Skeletal muscle cell (primary cell): ENCODE measurements at regions not wholly inside any gene's neighbourhood (a gene's known extent, or its start where the extent isn't known, plus 50 kb on each side); places are given as distances from the start of the nearest gene placed in this dataset.
"Not testable (repeated sequence)": the region's sequence is repeated elsewhere in the genome, so short reads cannot be mapped to it uniquely, and the experiment has no call there.

Experiments
- DNase-seq: peaks from one replicate; pipeline ENCODE4 v3.0.0-alpha.2; 2010; ENCODE audit warnings: low read depth
- H3K4me3 ChIP-seq: 2 replicates; pipeline ENCODE4 v1.5.1; 2011; ENCODE audit warnings: low read depth, mild to moderate bottlenecking, control low read depth, low read length, moderate library complexity

DNA sequence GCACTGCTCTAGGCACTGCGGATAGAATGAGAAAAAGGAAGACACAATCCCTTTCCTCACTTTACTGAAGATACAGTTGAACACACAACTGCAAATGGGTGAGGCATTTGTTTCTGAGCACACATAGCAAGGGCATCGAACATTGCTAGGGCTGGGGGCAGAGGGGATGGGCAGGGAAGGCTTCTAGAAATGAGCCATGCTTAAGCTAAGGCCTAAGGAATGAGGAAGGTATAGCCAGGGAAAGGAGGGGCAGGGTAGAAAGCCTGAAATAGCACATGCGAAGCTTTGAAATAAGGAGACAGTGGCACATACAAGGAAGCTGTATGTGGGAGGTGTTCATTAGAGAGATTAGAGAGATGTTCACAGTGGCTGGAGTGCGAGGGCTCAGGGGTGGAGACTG is 92.7 kb downstream of the KIF4B start:
- no peak overlapping the region for H3K4me3 ChIP-seq
- no peak for DNase-seq

DNA sequence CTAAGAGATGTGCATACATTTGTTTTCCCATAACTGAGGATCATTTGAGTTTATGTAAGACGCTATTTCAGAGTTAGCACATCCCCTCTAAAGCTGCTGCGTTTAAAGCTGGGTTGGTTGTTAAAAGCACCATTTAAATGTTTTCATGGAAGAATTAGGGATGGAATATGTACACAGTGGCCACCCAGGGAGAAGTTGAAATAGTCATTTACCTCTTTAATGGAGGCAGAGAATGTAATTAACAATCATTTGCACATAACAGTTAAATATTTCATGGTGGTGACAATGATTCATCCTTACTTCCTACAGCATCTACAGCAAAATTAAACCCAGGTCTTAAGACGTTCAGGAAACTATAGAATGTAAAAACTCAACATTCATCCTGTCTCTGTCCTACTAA is 100.3 kb downstream of the KIF4B start:
- DNase-seq = no peak

DNA sequence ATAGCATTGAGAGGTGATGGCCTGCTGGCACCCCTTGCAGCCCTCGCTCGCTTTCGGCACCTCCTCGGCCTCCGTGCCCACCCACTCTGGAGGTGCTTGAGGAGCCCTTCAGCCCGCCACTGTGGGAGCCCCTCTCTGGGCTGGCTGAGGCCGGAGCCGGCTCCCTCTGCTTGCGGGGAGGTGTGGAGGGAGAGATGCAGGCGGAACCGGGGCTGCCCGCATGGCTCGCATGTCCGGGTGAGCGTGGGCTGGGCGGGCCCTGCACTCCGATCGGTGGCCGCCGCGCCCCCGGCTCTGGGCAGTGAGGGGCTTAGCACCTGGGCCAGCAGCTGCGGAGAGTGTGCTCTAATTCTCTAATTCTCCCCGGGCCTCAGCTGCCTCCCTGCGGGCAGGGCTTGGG is 101.1 kb downstream of the KIF4B start:
- H3K4me3 ChIP-seq = no peak overlapping the region
- no peak for DNase-seq

More for the DNA sequence above, 100.3 kb downstream of the KIF4B start:
- no peak overlapping the region for H3K4me3 ChIP-seq

DNA sequence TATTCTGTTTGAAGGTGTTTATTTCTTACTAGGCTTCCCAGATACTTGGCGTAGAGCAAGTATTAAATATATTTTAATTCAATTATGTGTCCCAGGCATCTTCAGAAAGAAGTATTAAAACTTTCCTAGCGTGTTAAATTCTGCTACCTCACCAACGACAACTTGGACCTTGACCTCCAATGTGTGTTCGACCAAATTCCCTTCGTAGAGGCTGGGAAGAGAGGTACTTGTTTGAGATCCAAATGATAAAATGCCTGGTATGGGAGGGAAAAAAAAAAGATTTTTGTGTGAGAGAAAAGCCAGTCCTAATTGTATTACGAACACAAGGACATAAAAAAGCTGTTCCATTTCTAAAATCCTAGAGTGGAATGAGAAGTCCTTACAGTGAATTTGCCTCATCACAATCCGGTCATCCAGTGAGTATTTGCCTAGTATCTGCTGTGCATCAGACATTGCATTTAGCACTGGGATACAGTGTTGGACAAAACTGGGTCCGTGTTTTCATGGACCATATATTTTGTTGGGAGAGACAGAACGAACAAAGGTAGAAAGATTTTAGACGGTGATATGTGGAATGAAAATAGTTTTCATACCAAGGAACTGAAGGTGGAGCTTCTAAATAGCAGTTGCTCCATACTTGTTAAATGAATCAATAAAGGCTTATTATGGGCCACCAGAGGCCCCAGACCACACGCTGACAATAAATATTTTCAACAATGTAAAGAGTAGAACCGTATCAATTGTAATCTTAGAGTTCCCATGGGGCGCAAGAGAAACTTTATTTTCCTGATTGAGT is 103.1 kb downstream of the KIF4B start:
- no peak overlapping the region for H3K4me3 ChIP-seq
- DNase-seq = no peak

DNA sequence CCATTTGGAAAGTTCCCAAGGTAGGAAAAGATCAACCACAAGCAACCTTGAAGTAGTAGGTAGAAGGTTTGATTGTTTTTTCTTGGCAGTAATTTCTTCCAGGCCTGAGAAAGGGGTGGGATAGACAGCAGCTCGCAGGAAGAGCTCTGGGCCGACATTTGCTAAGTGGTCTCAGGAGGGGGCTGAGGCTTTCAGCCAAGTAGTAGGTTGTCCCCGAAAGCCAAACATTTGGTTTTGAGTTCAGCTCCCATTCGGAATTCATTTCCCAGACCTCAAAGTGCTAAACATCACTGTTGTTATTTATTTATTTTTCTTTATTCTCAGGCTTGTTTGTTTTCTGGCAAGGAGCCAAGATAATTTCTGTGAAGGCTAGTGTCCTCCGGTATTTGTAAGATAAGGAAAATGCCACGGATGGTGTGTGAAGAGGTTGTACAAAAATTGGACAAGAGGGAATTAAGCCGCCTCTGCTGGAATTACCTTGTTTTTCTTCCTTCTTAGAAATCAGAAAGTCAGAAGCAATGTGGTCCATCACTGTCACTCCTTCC is 112.1 kb downstream of the KIF4B start:
- no peak for DNase-seq

DNA sequence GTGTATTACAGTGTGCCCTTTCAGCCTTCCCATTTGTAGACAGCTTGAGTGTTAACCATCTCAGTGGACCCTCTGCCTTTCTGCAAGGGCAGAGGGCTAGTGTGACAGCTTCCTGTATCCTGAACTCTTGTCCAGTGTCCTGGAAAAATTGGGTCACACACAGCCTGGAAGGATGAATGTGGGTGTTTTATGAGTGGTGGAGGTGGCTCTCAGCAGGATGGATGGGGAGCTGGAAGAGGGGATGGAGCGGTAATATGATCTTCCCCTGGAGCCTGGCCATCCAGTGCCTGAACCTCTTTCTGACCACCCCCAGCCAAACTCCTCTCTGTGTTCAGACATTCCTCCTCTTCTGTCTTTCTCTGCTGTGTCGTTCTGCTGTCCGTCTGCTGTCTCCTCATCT is 113.0 kb downstream of the KIF4B start:
- no peak for DNase-seq
- no peak overlapping the region for H3K4me3 ChIP-seq

More for the DNA sequence above, 112.1 kb downstream of the KIF4B start:
- H3K4me3 ChIP-seq = no peak overlapping the region

DNA sequence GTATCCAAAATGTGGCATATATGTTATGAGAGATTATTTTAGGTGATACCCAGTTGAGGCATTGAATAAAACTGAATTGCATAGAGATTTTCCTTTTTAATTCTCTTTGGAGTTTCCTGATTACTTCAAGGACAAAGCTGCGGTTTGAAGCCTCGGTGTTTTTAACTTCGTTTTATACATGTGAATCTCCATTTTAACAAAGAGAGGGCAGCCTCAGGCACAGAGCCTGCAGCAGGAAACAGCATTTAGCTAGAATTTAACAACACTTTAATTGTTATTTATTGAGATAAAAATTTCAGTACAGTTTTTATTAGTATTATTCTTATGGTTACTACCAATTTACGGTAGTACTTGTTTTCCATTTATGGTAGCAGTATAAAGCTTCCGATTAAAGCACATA is 114.0 kb downstream of the KIF4B start:
- no peak for DNase-seq
- H3K4me3 ChIP-seq = no peak overlapping the region

DNA sequence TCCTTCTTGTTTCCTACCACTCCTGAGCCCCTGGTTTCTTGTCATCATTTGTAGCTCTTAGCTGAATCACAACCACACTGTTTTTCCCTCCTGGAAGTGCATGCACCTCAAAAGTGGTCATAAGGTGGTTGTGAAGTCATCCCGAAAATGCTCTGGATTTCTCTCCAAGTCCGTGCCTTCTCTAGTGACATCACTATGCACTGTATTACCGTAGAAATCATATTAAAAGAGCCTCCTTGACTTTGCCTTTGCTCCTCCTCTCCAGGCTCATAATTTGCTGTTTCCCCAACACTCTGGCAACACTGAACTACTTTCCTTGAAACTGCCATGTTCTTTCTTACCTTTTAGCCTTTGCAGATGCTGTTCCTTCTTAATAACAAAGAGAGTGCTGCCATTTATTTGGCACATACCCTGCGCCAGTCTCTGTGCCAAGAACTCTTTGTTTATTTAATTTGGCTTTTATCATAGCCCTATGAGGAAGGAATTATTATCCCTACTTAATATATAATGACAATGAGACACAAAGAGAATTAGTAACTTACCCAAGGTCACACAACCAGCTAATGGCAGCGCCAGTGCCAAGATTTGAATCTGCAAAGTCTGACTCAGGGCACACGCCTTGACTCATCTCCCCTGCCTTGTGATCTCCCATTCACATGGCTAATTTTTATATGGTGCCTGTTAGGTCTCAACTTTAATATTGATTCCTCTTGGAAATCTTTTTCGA is 115.4 kb downstream of the KIF4B start:
- no peak overlapping the region for H3K4me3 ChIP-seq
- DNase-seq = no peak

DNA sequence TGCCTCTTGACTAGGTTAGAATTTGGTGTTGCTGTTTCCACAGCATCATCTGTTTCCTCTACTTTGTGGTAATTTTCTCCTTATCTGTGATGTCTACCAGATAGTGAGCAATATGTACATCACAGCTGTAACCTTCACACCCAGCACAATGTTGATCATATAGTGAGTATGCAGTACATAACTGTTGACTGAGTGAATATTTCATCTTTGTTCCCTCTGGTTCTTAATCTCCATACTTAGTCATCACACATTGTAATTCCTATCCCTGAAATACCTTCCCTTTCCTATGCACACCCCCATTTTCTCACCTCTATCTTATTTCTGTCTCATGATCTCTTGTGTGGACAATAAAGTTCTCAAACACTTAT is 115.9 kb downstream of the KIF4B start:
- no peak for DNase-seq

DNA sequence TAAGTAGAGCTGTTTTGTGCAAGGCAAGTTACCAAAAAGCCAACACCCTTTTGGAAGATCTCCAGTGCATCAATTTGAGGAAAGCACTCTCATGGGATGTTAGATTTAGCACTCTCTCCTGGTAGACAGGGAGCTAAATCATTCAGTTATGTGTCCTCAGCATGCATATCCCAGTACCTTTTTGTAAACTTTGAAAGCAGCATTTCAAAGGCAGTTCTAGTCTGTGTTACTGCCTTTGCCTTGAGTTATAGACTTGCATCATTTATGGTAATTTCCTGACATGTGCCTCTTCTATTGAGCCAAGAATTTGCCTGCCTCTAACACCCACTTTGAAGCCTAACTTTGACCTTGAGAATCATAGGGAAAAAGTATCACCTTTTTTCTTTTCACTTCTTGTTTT is 120.6 kb downstream of the KIF4B start:
- no peak overlapping the region for H3K4me3 ChIP-seq
- DNase-seq = no peak

More for the DNA sequence above, 115.9 kb downstream of the KIF4B start:
- H3K4me3 ChIP-seq = no peak overlapping the region

DNA sequence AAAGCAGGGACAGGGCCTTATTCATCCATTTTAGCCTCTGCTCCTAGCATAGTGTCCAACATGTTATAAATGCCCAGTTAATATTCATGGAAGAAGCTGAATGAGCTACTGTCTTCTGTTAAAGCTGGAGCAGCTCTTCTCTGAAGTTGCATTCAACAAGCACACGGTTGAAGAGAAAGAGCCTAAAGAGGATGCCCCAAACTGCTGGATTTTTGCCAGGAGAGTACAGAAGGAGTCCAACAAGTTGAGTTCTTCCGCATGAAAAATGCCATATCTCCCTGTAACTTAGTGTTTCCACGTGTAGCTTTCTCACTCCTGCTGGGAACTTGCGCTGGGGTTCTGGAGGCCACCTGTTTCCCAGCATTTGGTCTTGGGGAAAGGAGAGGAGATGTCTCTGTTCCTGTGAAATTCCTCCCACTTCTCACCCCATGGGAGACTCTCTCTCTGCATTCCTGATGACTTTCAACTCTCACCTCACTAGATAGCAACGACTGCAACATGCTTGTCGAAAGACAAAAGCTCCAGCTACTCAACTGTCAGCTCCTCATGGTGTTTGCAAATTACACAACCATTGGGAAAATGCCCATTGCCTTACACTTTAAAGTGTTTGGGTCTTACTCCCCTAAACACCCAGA is 122.8 kb downstream of the KIF4B start:
- no peak overlapping the region for H3K4me3 ChIP-seq
- no peak for DNase-seq

DNA sequence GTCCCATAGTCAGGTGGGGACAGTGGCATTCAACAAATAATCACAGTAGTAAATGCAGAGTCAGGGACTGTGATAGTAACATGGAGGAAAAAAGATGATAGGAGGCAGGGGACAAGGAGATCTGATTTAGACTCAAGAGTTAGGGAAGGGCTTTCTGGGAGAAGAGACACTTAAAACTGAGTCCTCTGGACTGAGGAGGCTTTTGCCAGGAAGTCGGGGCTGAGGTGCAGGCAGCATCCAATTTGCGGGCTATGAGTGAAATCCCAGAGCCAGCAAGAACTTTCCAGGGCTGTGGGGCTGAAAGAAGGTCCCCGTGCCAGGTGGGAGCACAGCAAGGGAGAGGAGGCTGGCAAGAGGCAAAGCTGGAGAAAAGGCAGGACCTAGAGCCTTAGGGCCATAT is 124.1 kb downstream of the KIF4B start:
- H3K4me3 ChIP-seq = no peak overlapping the region
- DNase-seq = no peak

DNA sequence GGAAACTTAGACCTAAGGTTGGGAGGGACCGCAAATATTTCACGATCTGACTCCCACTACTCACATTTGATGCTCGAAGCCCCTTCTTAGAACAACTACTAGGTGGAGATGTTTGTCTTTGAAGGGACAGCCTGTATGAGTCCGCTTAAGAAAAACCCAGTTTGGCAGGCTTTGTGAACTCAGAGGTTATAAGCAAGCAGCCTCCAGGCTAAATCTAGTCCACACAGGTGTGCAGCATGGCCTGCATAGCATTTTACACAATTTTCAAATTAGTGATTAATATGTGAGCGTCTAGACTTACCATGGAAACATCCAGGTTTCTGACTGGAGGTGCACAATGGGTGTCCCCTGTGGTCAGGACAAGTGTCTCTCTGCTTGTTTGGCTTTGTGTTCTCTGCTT is 127.1 kb downstream of the KIF4B start:
- no peak overlapping the region for H3K4me3 ChIP-seq
- DNase-seq = no peak

DNA sequence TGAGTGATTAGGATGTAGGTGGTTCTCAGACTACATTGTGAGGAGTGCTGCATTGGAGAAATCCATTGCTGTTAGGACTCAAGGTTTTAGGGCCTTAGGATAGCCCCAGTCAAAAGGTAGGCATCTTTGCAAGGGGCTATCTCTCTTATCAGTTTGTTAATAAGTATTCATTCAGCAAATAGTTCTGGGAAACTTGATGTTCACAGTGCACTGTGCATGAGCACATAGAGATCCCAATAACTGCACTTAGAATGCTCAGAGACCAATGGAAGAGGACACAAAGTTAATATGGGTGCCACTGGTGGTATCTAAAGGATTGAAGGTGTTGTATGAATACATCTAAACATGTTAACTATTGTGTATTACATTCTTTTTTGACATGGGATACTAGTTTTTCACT is 131.4 kb downstream of the KIF4B start:
- DNase-seq = no peak
- no peak overlapping the region for H3K4me3 ChIP-seq

DNA sequence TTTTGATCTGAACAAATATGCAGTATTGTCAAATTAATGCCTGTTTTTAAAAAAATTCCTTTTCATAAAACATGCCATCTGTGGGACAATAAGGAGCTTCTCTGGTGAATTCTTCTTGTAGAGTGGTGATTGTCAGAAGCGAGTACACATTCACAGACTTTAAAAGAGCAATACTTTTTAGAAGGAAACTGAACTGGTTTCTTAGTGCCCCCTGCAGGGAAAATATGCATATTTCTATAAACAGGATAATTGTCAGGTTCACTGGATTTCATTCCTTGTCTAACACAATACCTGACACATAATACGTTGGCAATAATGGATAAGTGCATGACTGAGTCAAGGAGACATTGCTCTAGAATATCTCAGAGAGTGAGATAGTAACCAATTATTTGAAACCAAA is 133.7 kb downstream of the KIF4B start:
- H3K4me3 ChIP-seq = no peak overlapping the region
- DNase-seq = no peak

DNA sequence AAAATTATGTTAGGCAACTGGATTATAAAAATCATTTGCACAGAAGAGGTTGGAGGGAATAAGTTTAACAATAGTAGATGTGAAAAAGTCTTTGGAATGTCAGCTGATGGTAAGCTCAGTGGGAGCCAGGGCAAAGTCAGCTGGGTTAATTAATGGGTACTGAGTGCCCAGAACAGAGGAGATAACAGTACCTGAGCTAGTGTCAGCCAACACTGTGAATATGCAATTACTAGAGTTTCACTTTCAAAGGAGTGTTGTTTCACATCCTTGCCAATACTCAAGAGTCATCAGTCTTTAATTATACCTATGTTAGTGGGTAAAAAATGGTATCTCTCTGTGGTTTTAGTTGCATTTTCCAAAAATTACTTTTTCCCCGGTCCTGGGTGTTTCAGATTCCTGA is 135.1 kb downstream of the KIF4B start:
- H3K4me3 ChIP-seq = no peak overlapping the region
- no peak for DNase-seq

DNA sequence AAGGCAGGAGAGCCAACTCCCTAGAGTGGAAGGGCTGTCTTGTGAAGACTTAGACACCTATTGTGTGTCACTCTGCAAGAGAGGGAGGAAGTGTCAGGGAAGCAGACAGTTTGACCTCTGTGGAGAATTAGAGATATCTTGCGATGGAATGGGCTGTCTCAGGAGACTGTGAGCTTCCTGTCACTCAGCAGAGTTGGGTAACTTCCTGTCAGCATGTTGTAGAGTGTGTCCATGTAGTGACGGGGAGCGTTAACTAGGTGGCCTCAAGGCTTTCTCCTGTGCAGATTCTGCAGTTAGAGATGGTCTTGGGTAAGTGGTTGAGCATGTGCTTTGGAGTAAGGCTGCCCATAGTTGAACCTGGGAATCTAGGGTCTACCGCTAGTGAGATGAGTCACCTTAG is 136.5 kb downstream of the KIF4B start:
- H3K4me3 ChIP-seq = no peak overlapping the region
- no peak for DNase-seq

DNA sequence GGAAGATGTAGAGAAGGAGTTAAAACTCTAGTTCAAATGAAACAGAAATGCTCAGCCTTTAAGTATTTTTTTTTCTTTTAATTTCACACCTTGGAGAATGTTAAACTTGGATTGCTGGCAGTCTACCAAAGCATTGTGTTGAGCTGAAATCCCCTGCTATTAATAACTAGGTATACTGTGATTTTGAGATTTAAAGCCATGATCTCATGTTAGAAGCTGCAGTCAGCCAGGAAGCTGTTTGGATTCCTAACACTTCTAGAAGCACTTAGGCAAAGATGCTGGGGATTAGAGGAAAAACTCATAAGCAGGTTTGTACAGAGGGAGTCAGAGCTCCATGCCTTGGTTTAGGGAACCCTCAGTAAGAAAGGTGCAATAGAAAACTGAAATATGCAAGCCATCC is 141.4 kb downstream of the KIF4B start:
- DNase-seq = no peak
- no peak overlapping the region for H3K4me3 ChIP-seq

DNA sequence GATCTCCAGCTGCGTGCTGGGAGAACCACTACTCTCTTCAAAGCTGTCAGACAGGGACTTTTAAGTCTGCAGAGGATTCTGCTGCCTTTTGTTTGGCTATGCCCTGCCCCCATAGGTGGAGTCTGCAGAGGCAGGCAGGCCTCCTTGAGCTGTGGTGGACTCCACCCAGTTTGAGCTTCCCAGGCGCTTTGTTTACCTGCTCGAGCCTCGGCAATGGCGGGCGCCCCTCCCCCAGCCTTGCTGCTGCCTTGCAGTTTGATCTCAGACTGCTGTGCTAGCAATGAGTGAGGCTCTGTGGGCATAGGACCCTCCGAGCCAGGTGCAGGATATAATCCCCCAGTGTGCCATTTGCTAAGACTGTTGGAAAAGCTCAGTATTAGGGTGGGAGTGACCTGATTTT is 149.5 kb downstream of the KIF4B start:
- not testable (repeated sequence) for H3K4me3 ChIP-seq, DNase-seq

DNA sequence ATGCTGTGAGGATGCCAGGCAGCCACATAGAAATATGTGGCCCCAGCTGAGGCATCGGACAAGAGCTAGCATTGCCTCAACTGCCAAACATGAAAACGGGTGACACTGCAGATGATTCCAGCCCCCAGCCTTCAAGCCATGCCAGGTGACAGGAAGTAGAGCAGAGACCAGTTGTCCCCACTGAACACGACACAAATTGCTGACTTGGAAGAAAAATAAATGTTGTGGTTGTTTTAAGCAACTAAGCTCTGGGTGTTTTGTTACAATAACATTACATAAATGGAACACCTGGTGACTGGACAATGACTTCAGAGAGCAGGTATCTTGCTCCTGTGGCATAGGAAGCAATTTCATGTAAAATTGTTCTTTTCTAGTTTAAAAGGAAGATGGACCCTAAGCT is 154.2 kb downstream of the KIF4B start:
- no peak for DNase-seq
- no peak overlapping the region for H3K4me3 ChIP-seq
